ENCODE measurements at regions not wholly inside any gene's neighbourhood (a gene's known extent, or its start where the extent isn't known, plus 50 kb on each side); places are given as distances from the start of the nearest gene placed in this dataset.
"Not testable (repeated sequence)": the region's sequence is repeated elsewhere in the genome, so short reads cannot be mapped to it uniquely, and the experiment has no call there.

GRCh38 chr18:71355599-71355998 lies 1066.8 kb downstream of the SOCS6 start:
- POLR2A ChIA-PET; ATAC-seq; in situ Hi-C loops (cut with HindIII; ENCODE audit: low pct_unique_long_range_greater_than_20kb, low sequenced_read_pairs): not testable (repeated sequence)

DNA sequence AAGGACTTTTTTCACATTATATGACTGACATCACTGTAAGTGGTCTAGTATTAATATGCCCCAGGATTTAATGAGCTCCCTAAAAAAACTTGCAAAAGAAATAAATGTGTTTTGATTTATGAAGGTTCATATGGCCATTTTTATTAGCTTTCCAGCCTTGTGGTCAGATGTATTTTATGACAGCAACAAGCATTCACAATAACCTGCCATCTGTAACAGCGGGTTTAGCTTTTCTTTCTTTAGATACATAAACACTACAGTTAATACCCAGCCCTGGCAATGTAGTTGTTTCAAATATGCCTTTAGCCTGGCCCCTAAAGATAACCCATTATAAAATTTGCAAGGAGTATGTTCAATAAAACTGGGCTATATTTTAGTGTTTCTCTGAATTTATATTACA lies 1063.8 kb downstream of the SOCS6 start:
- POLR2A ChIA-PET: no interaction called here

More at GRCh38 chr18:71355599-71355998, 1066.8 kb downstream of the SOCS6 start:
- H3K4me1 ChIP-seq (ENCODE audit: control insufficient read depth, insufficient read depth, low read length); intact Hi-C loops (cut with micrococcal nuclease; ENCODE audit: unreplicated experiment); H3K27me3 ChIP-seq (ENCODE audit: control insufficient read depth, insufficient read depth, low read length); BruUV-seq (replicated peaks); CTCF ChIA-PET; H3K4me3 ChIP-seq (ENCODE audit: low read depth in 2 of 2, low read length in 2 of 2); H3K27ac ChIP-seq (ENCODE audit: low read length); H3K36me3 ChIP-seq (ENCODE audit: control insufficient read depth, insufficient read depth, low read length); DNase-seq (ENCODE audit: low read depth, low spot score); H3K9me3 ChIP-seq (ENCODE audit: control insufficient read depth, insufficient read depth, low read depth, low read length): not testable (repeated sequence)

GRCh38 chr18:71336576-71337210 lies 1047.8 kb downstream of the SOCS6 start:
- no peaks in the 10 kb centered on the region for H3K36me3 ChIP-seq (ENCODE audit: control insufficient read depth, insufficient read depth, low read length)
- ATAC-seq: no peak
- intact Hi-C loops (cut with micrococcal nuclease; ENCODE audit: unreplicated experiment): no loop called here
- in situ Hi-C loops (cut with HindIII; ENCODE audit: low pct_unique_long_range_greater_than_20kb, low sequenced_read_pairs): no loop called here
- no peaks in the 10 kb centered on the region for H3K9me3 ChIP-seq (ENCODE audit: control insufficient read depth, insufficient read depth, low read depth, low read length)
- POLR2A ChIA-PET: no interaction called here
- H3K27me3 ChIP-seq (ENCODE audit: control insufficient read depth, insufficient read depth, low read length): no peaks in the 10 kb centered on the region
- no peak overlapping the region for H3K27ac ChIP-seq (ENCODE audit: low read length)
- DNase-seq (ENCODE audit: low read depth, low spot score): no peak
- no peaks in the 10 kb centered on the region for H3K4me1 ChIP-seq (ENCODE audit: control insufficient read depth, insufficient read depth, low read length)
- CTCF ChIA-PET: no interaction called here
- H3K4me3 ChIP-seq (ENCODE audit: low read depth in 2 of 2, low read length in 2 of 2): no peak overlapping the region
- TF ChIP-seq TCF7L2 (IDR thresholded peaks at IDR 0.05; ENCODE audit: low read depth, low read length): no peak
- TF ChIP-seq REST (IDR thresholded peaks at IDR 0.05; ENCODE audit: insufficient read depth in 1 of 2, low read depth in 2 of 2, low read length in 1 of 2): no peak
- TF ChIP-seq, protein P1, sequence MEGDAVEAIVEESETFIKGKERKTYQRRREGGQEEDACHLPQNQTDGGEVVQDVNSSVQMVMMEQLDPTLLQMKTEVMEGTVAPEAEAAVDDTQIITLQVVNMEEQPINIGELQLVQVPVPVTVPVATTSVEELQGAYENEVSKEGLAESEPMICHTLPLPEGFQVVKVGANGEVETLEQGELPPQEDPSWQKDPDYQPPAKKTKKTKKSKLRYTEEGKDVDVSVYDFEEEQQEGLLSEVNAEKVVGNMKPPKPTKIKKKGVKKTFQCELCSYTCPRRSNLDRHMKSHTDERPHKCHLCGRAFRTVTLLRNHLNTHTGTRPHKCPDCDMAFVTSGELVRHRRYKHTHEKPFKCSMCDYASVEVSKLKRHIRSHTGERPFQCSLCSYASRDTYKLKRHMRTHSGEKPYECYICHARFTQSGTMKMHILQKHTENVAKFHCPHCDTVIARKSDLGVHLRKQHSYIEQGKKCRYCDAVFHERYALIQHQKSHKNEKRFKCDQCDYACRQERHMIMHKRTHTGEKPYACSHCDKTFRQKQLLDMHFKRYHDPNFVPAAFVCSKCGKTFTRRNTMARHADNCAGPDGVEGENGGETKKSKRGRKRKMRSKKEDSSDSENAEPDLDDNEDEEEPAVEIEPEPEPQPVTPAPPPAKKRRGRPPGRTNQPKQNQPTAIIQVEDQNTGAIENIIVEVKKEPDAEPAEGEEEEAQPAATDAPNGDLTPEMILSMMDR (IDR thresholded peaks at IDR 0.05): no peak
- TF ChIP-seq SIN3A (IDR thresholded peaks at IDR 0.05; ENCODE audit: borderline replicate concordance, insufficient read depth, low read depth, low read length): no peak
- no peak for TF ChIP-seq POLR2AphosphoS5 (IDR thresholded peaks at IDR 0.05; ENCODE audit: low read depth, low read length)
- no TSS peak for BruUV-seq (replicated peaks)

More for the DNA sequence above, 1063.8 kb downstream of the SOCS6 start:
- H3K4me3 ChIP-seq (ENCODE audit: low read depth in 2 of 2, low read length in 2 of 2): no peak overlapping the region
- no peak for ATAC-seq
- no TSS peak for BruUV-seq (replicated peaks)
- CTCF ChIA-PET: no interaction called here
- no peak for DNase-seq (ENCODE audit: low read depth, low spot score)
- no peaks in the 10 kb centered on the region for H3K4me1 ChIP-seq (ENCODE audit: control insufficient read depth, insufficient read depth, low read length)
- H3K27me3 ChIP-seq (ENCODE audit: control insufficient read depth, insufficient read depth, low read length): no peaks in the 10 kb centered on the region
- TF ChIP-seq REST (IDR thresholded peaks at IDR 0.05; ENCODE audit: insufficient read depth in 1 of 2, low read depth in 2 of 2, low read length in 1 of 2): no peak
- peak; percentile 90 for TF ChIP-seq TCF7L2 (IDR thresholded peaks at IDR 0.05; ENCODE audit: low read depth, low read length)
- no peaks in the 10 kb centered on the region for H3K36me3 ChIP-seq (ENCODE audit: control insufficient read depth, insufficient read depth, low read length)
- in situ Hi-C loops (cut with HindIII; ENCODE audit: low pct_unique_long_range_greater_than_20kb, low sequenced_read_pairs): no loop called here
- intact Hi-C loops (cut with micrococcal nuclease; ENCODE audit: unreplicated experiment): no loop called here
- H3K27ac ChIP-seq (ENCODE audit: low read length): no peak overlapping the region
- no peaks in the 10 kb centered on the region for H3K9me3 ChIP-seq (ENCODE audit: control insufficient read depth, insufficient read depth, low read depth, low read length)
